GM23248 (cell line): ENCODE measurements at regions not wholly inside any gene's neighbourhood (a gene's known extent, or its start where the extent isn't known, plus 50 kb on each side); places are given as distances from the start of the nearest gene placed in this dataset.
A peak's percentile ranks its signal among the peaks of the same experiment; 100 is the strongest.

ENCODE experiments used
- DNase-seq: peaks from one replicate; pipeline ENCODE4 v3.0.0-alpha.2; 2015
- H2AFZ ChIP-seq: fragments of 200-600 bp; sonication (generic); 2 replicates; pipeline ENCODE4 v1.6.1; 2016; ENCODE audit warnings: antibody characterized with exemption
- H3F3A ChIP-seq: fragments of 200-600 bp; sonication (generic); 2 replicates; pipeline ENCODE4 v1.6.1; 2016; ENCODE audit warnings: mild to moderate bottlenecking, antibody characterized with exemption, mixed run types; ENCODE audit not compliant: insufficient read depth
- H3K27ac ChIP-seq: fragments of 200-600 bp; sonication (generic); 2 replicates; pipeline ENCODE4 v1.5.1; 2016; ENCODE audit warnings: mild to moderate bottlenecking
- H3K27me3 ChIP-seq: fragments of 200-600 bp; sonication (generic); replicated peaks from 2 replicates; pipeline ENCODE4 v1.6.1; 2016; ENCODE audit warnings: mild to moderate bottlenecking; ENCODE audit not compliant: insufficient read depth
- H3K36me3 ChIP-seq: fragments of 200-600 bp; sonication (generic); 2 replicates; pipeline ENCODE4 v1.6.1; 2016; ENCODE audit warnings: low read depth, mild to moderate bottlenecking
- H3K4me1 ChIP-seq: fragments of 200-600 bp; sonication (generic); 2 replicates; pipeline ENCODE4 v1.6.1; 2016; ENCODE audit warnings: mild to moderate bottlenecking; ENCODE audit not compliant: insufficient read depth
- H3K4me2 ChIP-seq: fragments of 200-600 bp; sonication (generic); one replicate; pipeline ENCODE4 v1.6.1; 2016; ENCODE audit warnings: mild to moderate bottlenecking; ENCODE audit not compliant: unreplicated experiment
- H3K4me3 ChIP-seq: fragments of 200-600 bp; sonication (generic); 2 replicates; pipeline ENCODE4 v1.5.1; 2016; ENCODE audit warnings: mild to moderate bottlenecking
- H3K79me2 ChIP-seq: fragments of 200-600 bp; sonication (generic); 2 replicates; pipeline ENCODE4 v1.6.1; 2016; ENCODE audit warnings: mild to moderate bottlenecking; ENCODE audit not compliant: insufficient read depth
- H3K9ac ChIP-seq: fragments of 200-600 bp; sonication (generic); 2 replicates; pipeline ENCODE4 v1.6.1; 2016; ENCODE audit warnings: mild to moderate bottlenecking
- H3K9me2 ChIP-seq: fragments of 200-600 bp; sonication (generic); 2 replicates; pipeline ENCODE4 v1.6.1; 2016; ENCODE audit warnings: mixed run types, mild to moderate bottlenecking, moderate library complexity; ENCODE audit not compliant: insufficient read depth
- H3K9me3 ChIP-seq: fragments of 200-600 bp; sonication (generic); one replicate; pipeline ENCODE4 v1.6.1; 2017; ENCODE audit warnings: low read depth
- H4K20me1 ChIP-seq: fragments of 200-600 bp; sonication (generic); 2 replicates; pipeline ENCODE4 v1.6.0; 2016; ENCODE audit not compliant: insufficient read depth
- EZH2 ChIP-seq: fragments of 200-600 bp; sonication (generic); IDR thresholded peaks from 2 replicates; pipeline ENCODE4 v1.6.1; 2018; ENCODE audit warnings: antibody characterized with exemption, mild to moderate bottlenecking; ENCODE audit not compliant: insufficient read depth, poor library complexity, severe bottlenecking
- EZH2phosphoT487 ChIP-seq: fragments of 200-600 bp; sonication (generic); IDR thresholded peaks from 2 replicates; pipeline ENCODE4 v1.6.1; 2018; ENCODE audit warnings: antibody characterized with exemption, moderate library complexity, mild to moderate bottlenecking, low read depth; ENCODE audit not compliant: insufficient read depth
- WGBS, 2 experiments: methylation state at CpG; one replicate each; pipeline ENCODE4 v1.1.6; 2015 to 2017; ENCODE audit warnings: low lambda C conversion rate in 2 of 2, low coverage in 1 of 2; ENCODE audit errors: missing lambda C conversion rate in 2 of 2; 5-methylcytosine and 5-hydroxymethylcytosine counted together
- in situ Hi-C: fragments of 300-500 bp; cut with MboI; formaldehyde crosslinking; loops from 2 replicates; pipeline ENCODE4 v1.15.0; 2020

GRCh38 chr4:188841523-188841922, 702.3 kb downstream of the TRIML1 start:
- Histone ChIP-seq H3K27ac (no peak overlapping the region), H3K4me2 (no peak overlapping the region), H3K79me2 (no peaks in the 10 kb centered on the region), H3K36me3 (no peaks in the 10 kb centered on the region), H3K9ac (no peak overlapping the region), H3K9me2 (no peaks in the 10 kb centered on the region), H2AFZ (no peak overlapping the region), H3K4me3 (no peak overlapping the region), H3F3A (no peaks in the 10 kb centered on the region), H3K4me1 (no peaks in the 10 kb centered on the region), H4K20me1 (no peaks in the 10 kb centered on the region), H3K9me3 (no peaks in the 10 kb centered on the region), H3K27me3 (no peaks in the 10 kb centered on the region)
- no peak for TF ChIP-seq EZH2
- no peak for TF ChIP-seq EZH2phosphoT487
- DNase-seq: peak; percentile 1
- in situ Hi-C loops: no loop called here
- WGBS, 2 experiments: 36 to 41% methylated on average over 11 of the region's 11 CpGs

- in situ Hi-C loops: no loop called here
- TF ChIP-seq EZH2 (no peak), EZH2phosphoT487 (no peak)
- H3K4me1 ChIP-seq: no peaks in the 10 kb centered on the region
- H3K9me3 ChIP-seq: peaks cover 4% of the 10 kb centered on the region
- 7 to 8% methylated on average over 1 of the region's 1 CpG for WGBS, 2 experiments
- no peak overlapping the region for H2AFZ ChIP-seq
- H3K79me2 ChIP-seq: no peaks in the 10 kb centered on the region
- no peaks in the 10 kb centered on the region for H3K27me3 ChIP-seq
- H3K9ac ChIP-seq: no peak overlapping the region
- H3K27ac ChIP-seq: no peak overlapping the region
- H3F3A ChIP-seq: no peaks in the 10 kb centered on the region
- H3K4me3 ChIP-seq: no peak overlapping the region
- H3K36me3 ChIP-seq: no peaks in the 10 kb centered on the region
- no peaks in the 10 kb centered on the region for H4K20me1 ChIP-seq
- no peaks in the 10 kb centered on the region for H3K9me2 ChIP-seq
- peak overlapping the region; percentile 29 for H3K4me2 ChIP-seq
- DNase-seq: peak; percentile 2
Measured at GRCh38 chr4:188854436-188854835, 715.2 kb downstream of the TRIML1 start.

- no peak overlapping the region for H3K4me3 ChIP-seq
- H3K27me3 ChIP-seq: no peaks in the 10 kb centered on the region
- H3K27ac ChIP-seq: no peak overlapping the region
- H3K4me1 ChIP-seq: no peaks in the 10 kb centered on the region
- in situ Hi-C loops: no loop called here
- no peaks in the 10 kb centered on the region for H3K79me2 ChIP-seq
- H3K9me2 ChIP-seq: no peaks in the 10 kb centered on the region
- WGBS, 2 experiments: 51 to 63% methylated on average over 1 of the region's 1 CpG
- H3K9me3 ChIP-seq: no peaks in the 10 kb centered on the region
- H4K20me1 ChIP-seq: no peaks in the 10 kb centered on the region
- TF ChIP-seq EZH2 (no peak), EZH2phosphoT487 (no peak)
- no peaks in the 10 kb centered on the region for H3K36me3 ChIP-seq
- H3K4me2 ChIP-seq: no peak overlapping the region
- no peak overlapping the region for H3K9ac ChIP-seq
- H3F3A ChIP-seq: no peaks in the 10 kb centered on the region
- DNase-seq: no peak
- H2AFZ ChIP-seq: no peak overlapping the region
Measured at GRCh38 chr4:188858696-188859095, 719.5 kb downstream of the TRIML1 start.

- no peaks in the 10 kb centered on the region for H3K79me2 ChIP-seq
- no peaks in the 10 kb centered on the region for H3K4me1 ChIP-seq
- H3K9me3 ChIP-seq: no peaks in the 10 kb centered on the region
- no peak overlapping the region for H3K9ac ChIP-seq
- in situ Hi-C loops: no loop called here
- no peaks in the 10 kb centered on the region for H3K27me3 ChIP-seq
- WGBS, 2 experiments: 53 to 55% methylated on average over 10 of the region's 10 CpGs
- no peak for TF ChIP-seq EZH2phosphoT487
- no peak for TF ChIP-seq EZH2
- no peak overlapping the region for H3K27ac ChIP-seq
- H3K4me3 ChIP-seq: no peak overlapping the region
- H3K4me2 ChIP-seq: no peak overlapping the region
- no peaks in the 10 kb centered on the region for H3F3A ChIP-seq
- no peak overlapping the region for H2AFZ ChIP-seq
- no peaks in the 10 kb centered on the region for H3K36me3 ChIP-seq
- H4K20me1 ChIP-seq: no peaks in the 10 kb centered on the region
- H3K9me2 ChIP-seq: no peaks in the 10 kb centered on the region
- no peak for DNase-seq
Measured at GRCh38 chr4:188864741-188865140, 725.5 kb downstream of the TRIML1 start.

GRCh38 chr4:188867796-188868195, 728.6 kb downstream of the TRIML1 start:
- no peaks in the 10 kb centered on the region for H3K36me3 ChIP-seq
- H3F3A ChIP-seq: no peaks in the 10 kb centered on the region
- no peak overlapping the region for H3K9ac ChIP-seq
- no peak overlapping the region for H3K4me3 ChIP-seq
- DNase-seq: no peak
- H3K27me3 ChIP-seq: no peaks in the 10 kb centered on the region
- no peaks in the 10 kb centered on the region for H3K9me2 ChIP-seq
- in situ Hi-C loops: no loop called here
- no peaks in the 10 kb centered on the region for H3K4me1 ChIP-seq
- no peak for TF ChIP-seq EZH2phosphoT487
- no peak for TF ChIP-seq EZH2
- H3K27ac ChIP-seq: no peak overlapping the region
- H3K4me2 ChIP-seq: no peak overlapping the region
- no peaks in the 10 kb centered on the region for H3K79me2 ChIP-seq
- no peak overlapping the region for H2AFZ ChIP-seq
- no peaks in the 10 kb centered on the region for H4K20me1 ChIP-seq
- WGBS, 2 experiments: 15 to 25% methylated on average over 1 of the region's 1 CpG
- no peaks in the 10 kb centered on the region for H3K9me3 ChIP-seq
